PFSK-1 (cell line): ENCODE measurements at regions not wholly inside any gene's neighbourhood (a gene's known extent, or its start where the extent isn't known, plus 50 kb on each side); places are given as distances from the start of the nearest gene placed in this dataset.

Source experiments
- SIN3A ChIP-seq: IDR thresholded peaks from 2 replicates; pipeline ENCODE4 v1.6.1; 2012; ENCODE audit warnings: mild to moderate bottlenecking, low read length, moderate library complexity, borderline replicate concordance; ENCODE audit not compliant: insufficient read depth
- TF ChIP-seq, protein P1 (sequence below), 2 experiments: IDR thresholded peaks; 2 replicates each; pipeline versions ENCODE4 v1.6.1 to v1.8.0; 2011 to 2012; ENCODE audit warnings: low read depth in 2 of 2, low read length in 2 of 2, control low read depth in 1 of 2, inconsistent platforms in 1 of 2, mild to moderate bottlenecking in 1 of 2, moderate library complexity in 1 of 2; ENCODE audit not compliant: insufficient read depth in 1 of 2

DNA sequence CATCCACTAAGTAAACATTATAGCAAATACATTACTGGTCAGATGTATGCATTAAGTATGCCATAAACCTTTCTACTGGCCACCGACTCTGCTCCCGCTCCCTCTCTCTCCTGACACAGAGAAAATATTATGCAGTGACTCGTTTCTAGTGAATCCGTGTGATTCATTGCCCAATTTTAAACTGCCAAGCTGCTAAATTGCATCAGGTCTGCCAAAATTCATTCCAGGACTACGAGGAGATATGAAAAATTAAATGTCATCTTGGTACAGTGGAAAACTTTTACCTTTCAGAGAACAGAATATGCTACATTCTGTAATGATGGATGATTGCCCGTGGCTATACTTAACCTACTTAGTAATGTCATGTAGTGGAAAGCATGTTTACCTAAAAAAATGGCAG, 368.8 kb upstream of the TSHZ3 start:
- TF ChIP-seq, protein P1, sequence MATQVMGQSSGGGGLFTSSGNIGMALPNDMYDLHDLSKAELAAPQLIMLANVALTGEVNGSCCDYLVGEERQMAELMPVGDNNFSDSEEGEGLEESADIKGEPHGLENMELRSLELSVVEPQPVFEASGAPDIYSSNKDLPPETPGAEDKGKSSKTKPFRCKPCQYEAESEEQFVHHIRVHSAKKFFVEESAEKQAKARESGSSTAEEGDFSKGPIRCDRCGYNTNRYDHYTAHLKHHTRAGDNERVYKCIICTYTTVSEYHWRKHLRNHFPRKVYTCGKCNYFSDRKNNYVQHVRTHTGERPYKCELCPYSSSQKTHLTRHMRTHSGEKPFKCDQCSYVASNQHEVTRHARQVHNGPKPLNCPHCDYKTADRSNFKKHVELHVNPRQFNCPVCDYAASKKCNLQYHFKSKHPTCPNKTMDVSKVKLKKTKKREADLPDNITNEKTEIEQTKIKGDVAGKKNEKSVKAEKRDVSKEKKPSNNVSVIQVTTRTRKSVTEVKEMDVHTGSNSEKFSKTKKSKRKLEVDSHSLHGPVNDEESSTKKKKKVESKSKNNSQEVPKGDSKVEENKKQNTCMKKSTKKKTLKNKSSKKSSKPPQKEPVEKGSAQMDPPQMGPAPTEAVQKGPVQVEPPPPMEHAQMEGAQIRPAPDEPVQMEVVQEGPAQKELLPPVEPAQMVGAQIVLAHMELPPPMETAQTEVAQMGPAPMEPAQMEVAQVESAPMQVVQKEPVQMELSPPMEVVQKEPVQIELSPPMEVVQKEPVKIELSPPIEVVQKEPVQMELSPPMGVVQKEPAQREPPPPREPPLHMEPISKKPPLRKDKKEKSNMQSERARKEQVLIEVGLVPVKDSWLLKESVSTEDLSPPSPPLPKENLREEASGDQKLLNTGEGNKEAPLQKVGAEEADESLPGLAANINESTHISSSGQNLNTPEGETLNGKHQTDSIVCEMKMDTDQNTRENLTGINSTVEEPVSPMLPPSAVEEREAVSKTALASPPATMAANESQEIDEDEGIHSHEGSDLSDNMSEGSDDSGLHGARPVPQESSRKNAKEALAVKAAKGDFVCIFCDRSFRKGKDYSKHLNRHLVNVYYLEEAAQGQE (IDR thresholded peaks at IDR 0.05; ENCODE audit: insufficient read depth in 1 of 2, low read depth in 2 of 2, low read length in 2 of 2) = no peak
- TF ChIP-seq SIN3A = no peak
